GM12874 (cell line): ENCODE measurements at regions not wholly inside any gene's neighbourhood (a gene's known extent, or its start where the extent isn't known, plus 50 kb on each side); places are given as distances from the start of the nearest gene placed in this dataset.

Source experiments
- CTCF ChIP-seq: IDR thresholded peaks from 2 replicates; pipeline ENCODE4 v1.5.1; 2011; ENCODE audit warnings: low read depth, mild to moderate bottlenecking, control low read depth, low read length, moderate library complexity; ENCODE audit not compliant: insufficient read depth

- TF ChIP-seq CTCF = no peak
These were observed 562.8 kb upstream of the BTBD3 start for GRCh38 chr20:11354846-11355245.

GRCh38 chr20:11355345-11355744 lies 562.3 kb upstream of the BTBD3 start:
- no peak for TF ChIP-seq CTCF

- no peak for TF ChIP-seq CTCF
These were observed 561.6 kb upstream of the BTBD3 start for GRCh38 chr20:11356061-11356460.

- TF ChIP-seq CTCF = no peak
These were observed 555.2 kb upstream of the BTBD3 start for GRCh38 chr20:11362450-11362849.

GRCh38 chr20:11364736-11365135 lies 553.0 kb upstream of the BTBD3 start:
- no peak for TF ChIP-seq CTCF

- no peak for TF ChIP-seq CTCF
These were observed 551.0 kb upstream of the BTBD3 start for GRCh38 chr20:11366660-11367059.

- TF ChIP-seq CTCF = no peak
These were observed 549.2 kb upstream of the BTBD3 start for GRCh38 chr20:11368499-11368898.
